Large intestine (tissue), 3 donors: ENCODE measurements at regions not wholly inside any gene's neighbourhood (a gene's known extent, or its start where the extent isn't known, plus 50 kb on each side); places are given as distances from the start of the nearest gene placed in this dataset.
"Not testable (repeated sequence)": the region's sequence is repeated elsewhere in the genome, so short reads cannot be mapped to it uniquely, and the experiment has no call there.

Source experiments
- DNase-seq, 2 donors: peaks; one replicate each; pipeline versions ENCODE4 v3.0.0 to v3.0.0-alpha.2; 2013
- H3K27ac ChIP-seq: one replicate; pipeline ENCODE4 v1.5.1; 2013; ENCODE audit warnings: low read length
- H3K27me3 ChIP-seq: 2 replicates; pipeline ENCODE4 v1.6.1; 2013; ENCODE audit warnings: low read length; ENCODE audit not compliant: control insufficient read depth, insufficient read depth
- H3K36me3 ChIP-seq: 2 replicates; pipeline ENCODE4 v1.6.1; 2013; ENCODE audit warnings: low read length; ENCODE audit not compliant: control insufficient read depth, insufficient read depth
- H3K4me1 ChIP-seq: one replicate; pipeline ENCODE4 v1.6.1; 2013; ENCODE audit warnings: low read length; ENCODE audit not compliant: control insufficient read depth, insufficient read depth
- H3K4me3 ChIP-seq: one replicate; pipeline ENCODE4 v1.5.1; 2013; ENCODE audit warnings: low read length
- H3K9me3 ChIP-seq: one replicate; pipeline ENCODE4 v1.6.1; 2013; ENCODE audit warnings: mild to moderate bottlenecking, low read depth, low read length, moderate library complexity; ENCODE audit not compliant: control insufficient read depth
- WGBS: methylation state at CpG from one replicate; pipeline ENCODE4 v1.1.5; 2013; ENCODE audit warnings: low lambda C conversion rate; ENCODE audit not compliant: insufficient coverage; 5-methylcytosine and 5-hydroxymethylcytosine counted together

- H3K4me3 ChIP-seq, DNase-seq, H3K36me3 ChIP-seq, H3K9me3 ChIP-seq, H3K27ac ChIP-seq, H3K27me3 ChIP-seq: not testable (repeated sequence)
- H3K4me1 ChIP-seq: peaks cover 13% of the 10 kb centered on the region
- 100% methylated on average over 1 of the region's 6 CpGs for WGBS
Observed at GRCh38 chr2:16052571-16053052, 112.3 kb downstream of the MYCN start.

- Histone ChIP-seq H3K4me1 (peaks cover 13% of the 10 kb centered on the region), H3K36me3 (no peaks in the 10 kb centered on the region), H3K27ac (no peak overlapping the region), H3K4me3 (no peak overlapping the region), H3K9me3 (no peaks in the 10 kb centered on the region), H3K27me3 (no peaks in the 10 kb centered on the region)
- no peak for DNase-seq
- 94% methylated on average over 4 of the region's 6 CpGs for WGBS
Observed at GRCh38 chr2:16051841-16052564, 111.7 kb downstream of the MYCN start.

- Histone ChIP-seq H3K27me3 (no peaks in the 10 kb centered on the region), H3K4me1 (peaks cover 8% of the 10 kb centered on the region), H3K36me3 (no peaks in the 10 kb centered on the region), H3K4me3 (no peak overlapping the region), H3K27ac (no peak overlapping the region), H3K9me3 (no peaks in the 10 kb centered on the region)
- whole genome bisulfite sequencing: 40% methylated on average over 1 of the region's 11 CpGs
- peak in 1 of 2 donors; percentile 63 for DNase-seq
Observed at GRCh38 chr2:16050908-16051489, 110.6 kb downstream of the MYCN start.

- DNase-seq: no peak
- Histone ChIP-seq H3K4me1 (peaks cover 5% of the 10 kb centered on the region), H3K36me3 (no peaks in the 10 kb centered on the region), H3K4me3 (no peak overlapping the region), H3K27me3 (no peaks in the 10 kb centered on the region), H3K9me3 (no peaks in the 10 kb centered on the region), H3K27ac (no peak overlapping the region)
- 100% methylated on average over 1 of the region's 12 CpGs for WGBS
Observed at GRCh38 chr2:16050261-16050907, 110.0 kb downstream of the MYCN start.

- no peak for DNase-seq
- Histone ChIP-seq H3K4me3 (no peak overlapping the region), H3K4me1 (peaks cover 5% of the 10 kb centered on the region), H3K36me3 (no peaks in the 10 kb centered on the region), H3K27ac (no peak overlapping the region), H3K27me3 (no peaks in the 10 kb centered on the region), H3K9me3 (no peaks in the 10 kb centered on the region)
- WGBS: no CpG with 5 or more reads among the region's 7 CpGs
Observed at GRCh38 chr2:16049406-16049805, 109.1 kb downstream of the MYCN start.

GRCh38 chr2:16048466-16048865 is 108.1 kb downstream of the MYCN start:
- Histone ChIP-seq H3K27ac (no peak overlapping the region), H3K4me1 (peaks cover 5% of the 10 kb centered on the region), H3K9me3 (no peaks in the 10 kb centered on the region), H3K27me3 (no peaks in the 10 kb centered on the region), H3K36me3 (no peaks in the 10 kb centered on the region), H3K4me3 (no peak overlapping the region)
- WGBS: no CpG with 5 or more reads among the region's 4 CpGs
- DNase-seq: no peak

- H3K9me3 ChIP-seq: no peaks in the 10 kb centered on the region
- WGBS: 97% methylated on average over 5 of the region's 9 CpGs
- no peaks in the 10 kb centered on the region for H3K36me3 ChIP-seq
- H3K4me3 ChIP-seq: no peak overlapping the region
- peaks cover 5% of the 10 kb centered on the region for H3K4me1 ChIP-seq
- H3K27ac ChIP-seq: no peak overlapping the region
- DNase-seq: no peak
- no peaks in the 10 kb centered on the region for H3K27me3 ChIP-seq
Observed at GRCh38 chr2:16047701-16048100, 107.4 kb downstream of the MYCN start.

- H3K9me3 ChIP-seq: no peaks in the 10 kb centered on the region
- H3K4me3 ChIP-seq: no peak overlapping the region
- H3K27me3 ChIP-seq: no peaks in the 10 kb centered on the region
- WGBS: no CpG with 5 or more reads among the region's 2 CpGs
- no peak overlapping the region for H3K27ac ChIP-seq
- H3K4me1 ChIP-seq: peaks cover 5% of the 10 kb centered on the region
- DNase-seq: no peak
- no peaks in the 10 kb centered on the region for H3K36me3 ChIP-seq
Observed at GRCh38 chr2:16046649-16047048, 106.3 kb downstream of the MYCN start.

- Histone ChIP-seq H3K4me3 (no peak overlapping the region), H3K36me3 (no peaks in the 10 kb centered on the region), H3K4me1 (no peaks in the 10 kb centered on the region), H3K27ac (no peak overlapping the region), H3K27me3 (no peaks in the 10 kb centered on the region), H3K9me3 (no peaks in the 10 kb centered on the region)
- DNase-seq: no peak
- WGBS: 70% methylated on average over 2 of the region's 6 CpGs
Observed at GRCh38 chr2:16045653-16046352, 105.5 kb downstream of the MYCN start.

GRCh38 chr2:16044946-16045456 is 104.7 kb downstream of the MYCN start:
- no peak for DNase-seq
- Histone ChIP-seq H3K9me3 (no peaks in the 10 kb centered on the region), H3K36me3 (no peaks in the 10 kb centered on the region), H3K4me1 (no peaks in the 10 kb centered on the region), H3K27me3 (no peaks in the 10 kb centered on the region), H3K4me3 (no peak overlapping the region), H3K27ac (no peak overlapping the region)
- 94% methylated on average over 2 of the region's 6 CpGs for WGBS
